Tongue (tissue), 1 donor: ENCODE measurements at regions not wholly inside any gene's neighbourhood (a gene's known extent, or its start where the extent isn't known, plus 50 kb on each side); places are given as distances from the start of the nearest gene placed in this dataset.

ENCODE experiments used
- DNase-seq: peaks from one replicate; pipeline ENCODE4 v3.0.0-alpha.2; 2015

DNA sequence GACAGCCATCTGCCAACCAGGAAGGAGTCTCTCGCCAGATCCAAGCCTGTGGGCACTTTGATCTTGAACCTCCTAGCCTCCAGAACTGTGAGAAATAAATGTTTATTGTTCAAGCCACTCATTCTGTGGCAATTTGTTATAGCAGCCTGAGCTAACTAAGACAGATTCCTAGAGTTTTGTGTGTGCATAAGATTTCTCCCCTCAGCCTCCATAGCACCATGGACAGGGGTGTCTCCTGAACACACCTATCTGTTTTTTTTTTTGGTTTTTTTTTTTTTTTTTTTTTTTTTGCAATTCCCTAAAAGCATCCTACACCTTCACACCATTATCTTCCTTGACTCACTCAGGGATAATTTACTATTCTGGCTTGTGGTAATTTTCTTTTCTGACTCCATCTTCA lies 768.5 kb downstream of the NR2F2 start:
- no peak for DNase-seq

- no peak for DNase-seq
These were observed 771.1 kb downstream of the NR2F2 start for GRCh38 chr15:97101572-97101971.

DNA sequence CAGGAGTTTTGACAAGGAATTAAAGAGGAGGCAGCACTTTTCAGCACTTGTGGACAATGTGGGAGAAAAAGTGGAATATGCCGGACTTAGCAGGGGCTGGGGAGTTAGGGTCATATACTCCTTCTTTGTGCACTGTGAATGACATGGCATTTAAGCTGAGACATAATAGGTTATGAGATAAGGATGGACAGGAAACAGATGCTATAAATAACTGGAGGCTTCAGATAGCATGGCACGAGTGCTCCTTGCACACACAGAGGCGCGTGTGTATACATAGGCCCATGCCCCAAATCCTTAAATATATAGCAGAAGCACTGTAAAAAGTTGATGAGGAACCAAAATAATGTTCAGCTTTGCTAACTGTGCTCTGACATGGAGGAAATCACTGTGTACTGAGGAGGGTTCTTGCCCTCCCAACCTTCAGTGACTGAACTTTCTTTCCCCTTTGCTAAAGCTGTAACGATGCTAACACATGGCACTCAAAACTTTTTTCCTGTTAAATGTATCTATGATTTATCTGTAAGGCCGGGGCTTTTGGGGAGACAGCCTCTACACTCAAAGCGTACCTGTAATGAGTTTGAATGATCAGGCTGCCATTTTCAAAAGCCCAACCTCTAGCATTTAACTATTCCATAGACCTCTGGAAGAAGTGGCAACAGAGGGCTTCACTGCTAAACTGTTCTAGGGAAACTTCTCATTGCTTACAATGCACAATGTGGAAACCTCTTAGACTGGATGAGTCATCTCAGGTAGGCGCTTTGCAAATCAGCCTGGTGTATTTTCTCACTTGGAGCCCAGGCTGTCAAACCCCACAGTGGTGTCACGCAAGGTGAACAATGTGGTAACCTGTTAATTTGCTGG lies 784.6 kb downstream of the NR2F2 start:
- no peak for DNase-seq

- no peak for DNase-seq
These were observed 785.2 kb downstream of the NR2F2 start for GRCh38 chr15:97115761-97116070.

DNA sequence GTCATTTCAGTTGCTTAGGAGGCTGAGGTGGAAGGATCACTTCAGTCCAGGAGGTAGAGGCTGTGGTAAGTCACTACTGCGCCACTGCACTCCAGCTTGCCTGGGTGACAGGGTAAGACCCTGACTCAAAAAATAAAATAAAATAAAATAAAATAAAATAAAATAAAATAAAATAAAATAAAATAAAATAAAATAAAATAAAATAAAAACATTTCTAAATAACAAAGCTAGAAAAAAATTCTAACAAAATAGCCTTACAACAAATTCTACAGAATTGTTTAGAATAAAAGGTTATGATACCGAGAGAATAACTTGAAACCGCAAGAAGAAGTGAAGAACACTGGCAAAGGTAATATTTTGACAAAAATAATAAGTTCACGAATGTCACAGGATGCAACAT lies 794.3 kb downstream of the NR2F2 start:
- DNase-seq = no peak

DNA sequence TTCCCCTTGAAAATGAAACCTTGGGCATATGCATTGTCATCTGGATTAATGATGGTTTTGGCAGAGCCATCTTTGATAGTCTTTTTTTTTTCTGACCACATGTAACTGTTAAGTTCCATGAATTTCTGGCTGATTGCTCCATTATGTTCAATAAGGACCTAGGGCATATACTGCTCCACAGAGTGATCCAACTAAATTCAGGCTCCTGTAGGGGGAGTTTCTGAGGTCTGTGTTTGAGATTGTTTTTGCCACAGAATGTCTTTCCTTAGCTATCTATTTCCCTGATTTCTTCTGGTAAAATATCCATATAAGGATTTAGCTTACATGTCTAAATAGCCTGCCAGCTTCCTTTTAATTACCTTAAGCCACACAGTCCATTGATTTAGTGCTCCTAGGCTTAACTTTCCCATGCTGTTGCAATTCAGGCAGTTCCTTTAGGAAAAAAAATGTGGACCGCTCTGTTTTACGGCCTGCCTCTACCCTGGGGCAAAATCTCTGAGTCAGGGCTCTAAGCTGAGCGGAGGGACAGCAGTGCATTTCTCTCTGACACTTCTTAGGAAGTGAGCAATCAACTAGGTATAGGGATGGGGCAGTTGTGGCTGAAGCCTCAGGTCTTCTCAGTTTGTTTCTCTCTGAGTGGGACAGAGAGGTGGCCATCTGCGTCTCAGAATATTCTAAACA lies 796.2 kb downstream of the NR2F2 start:
- no peak for DNase-seq

DNA sequence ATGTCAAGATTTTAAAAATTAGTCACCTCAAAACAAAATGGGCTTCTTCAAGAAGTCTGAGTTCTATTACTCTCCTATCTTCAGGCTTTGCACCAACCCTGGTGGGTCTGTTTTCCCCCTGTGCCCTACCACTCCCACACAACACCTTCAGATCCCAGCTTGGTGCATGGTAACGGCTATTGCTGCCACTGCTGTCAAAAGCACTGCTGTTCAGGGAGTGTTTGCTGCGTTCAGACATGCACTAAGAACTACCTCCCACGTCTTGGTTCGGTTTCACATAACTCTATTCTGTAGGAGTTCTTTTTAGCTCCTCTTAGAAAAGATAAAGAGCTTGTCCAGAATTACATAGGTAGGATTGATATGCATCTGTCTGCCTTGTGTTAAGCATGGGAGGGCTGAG lies 799.2 kb downstream of the NR2F2 start:
- DNase-seq = no peak

GRCh38 chr15:97140216-97140615 lies 809.7 kb downstream of the NR2F2 start:
- DNase-seq = no peak

- no peak for DNase-seq
These were observed 810.9 kb downstream of the NR2F2 start for GRCh38 chr15:97141360-97141759.

GRCh38 chr15:97141871-97142270 lies 811.4 kb downstream of the NR2F2 start:
- no peak for DNase-seq

DNA sequence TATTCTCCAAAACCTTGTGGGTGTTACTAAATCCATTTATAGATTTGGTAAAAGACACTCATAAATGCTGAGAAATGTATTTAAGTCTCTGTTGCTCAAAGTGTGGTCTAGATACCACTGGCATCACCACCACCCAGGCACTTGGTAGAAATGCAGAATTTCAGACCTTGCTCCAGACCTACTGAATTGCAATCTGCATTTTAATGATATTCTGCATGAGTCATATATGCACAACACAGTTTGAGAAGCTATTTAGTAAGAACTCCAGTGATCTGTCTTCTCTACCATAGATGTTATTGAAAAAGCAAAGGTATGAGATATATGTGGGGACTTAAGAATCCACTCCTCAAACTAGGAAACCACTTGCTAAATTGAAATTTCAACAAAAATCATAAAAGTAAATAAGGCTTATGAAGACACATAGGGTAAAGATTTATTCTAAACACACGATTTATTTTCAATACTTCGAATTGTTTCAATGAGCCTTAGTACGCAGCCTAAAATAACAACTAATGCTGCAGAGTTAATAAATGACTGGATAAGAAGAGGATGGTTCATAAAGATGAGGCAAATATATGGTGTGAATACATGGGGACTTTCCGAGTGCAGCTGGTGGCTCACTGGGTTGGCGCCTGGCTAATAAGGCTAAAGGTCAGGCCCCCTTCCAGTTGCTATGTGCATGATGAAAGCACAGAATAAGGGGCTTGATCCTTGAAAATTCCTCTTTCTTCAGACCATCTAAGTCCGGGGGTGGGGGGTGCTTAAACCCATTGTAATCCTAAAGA lies 813.3 kb downstream of the NR2F2 start:
- no peak for DNase-seq

DNA sequence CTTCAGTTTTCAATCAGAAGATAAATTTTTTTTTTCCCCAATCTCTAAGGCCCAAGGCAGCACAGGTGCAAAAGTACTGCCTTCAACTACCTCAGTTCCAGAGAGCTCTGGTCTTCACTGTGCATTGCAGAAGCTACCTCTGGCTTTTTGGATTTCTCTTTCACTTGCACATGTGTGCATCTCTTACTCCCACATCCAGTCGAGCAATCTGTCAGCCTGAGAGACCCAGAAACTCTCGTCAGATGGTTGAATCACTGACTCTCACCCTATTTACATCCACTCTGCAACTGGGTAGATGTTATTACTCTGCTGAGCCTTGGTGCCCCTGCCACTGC lies 813.8 kb downstream of the NR2F2 start:
- DNase-seq = no peak

GRCh38 chr15:97146929-97147870 lies 813.3 kb upstream of the ARRDC4 start:
- DNase-seq = peak; percentile 14

GRCh38 chr15:97153356-97153965 lies 807.0 kb upstream of the ARRDC4 start:
- no peak for DNase-seq

GRCh38 chr15:97156739-97157265 lies 803.7 kb upstream of the ARRDC4 start:
- DNase-seq = no peak

DNA sequence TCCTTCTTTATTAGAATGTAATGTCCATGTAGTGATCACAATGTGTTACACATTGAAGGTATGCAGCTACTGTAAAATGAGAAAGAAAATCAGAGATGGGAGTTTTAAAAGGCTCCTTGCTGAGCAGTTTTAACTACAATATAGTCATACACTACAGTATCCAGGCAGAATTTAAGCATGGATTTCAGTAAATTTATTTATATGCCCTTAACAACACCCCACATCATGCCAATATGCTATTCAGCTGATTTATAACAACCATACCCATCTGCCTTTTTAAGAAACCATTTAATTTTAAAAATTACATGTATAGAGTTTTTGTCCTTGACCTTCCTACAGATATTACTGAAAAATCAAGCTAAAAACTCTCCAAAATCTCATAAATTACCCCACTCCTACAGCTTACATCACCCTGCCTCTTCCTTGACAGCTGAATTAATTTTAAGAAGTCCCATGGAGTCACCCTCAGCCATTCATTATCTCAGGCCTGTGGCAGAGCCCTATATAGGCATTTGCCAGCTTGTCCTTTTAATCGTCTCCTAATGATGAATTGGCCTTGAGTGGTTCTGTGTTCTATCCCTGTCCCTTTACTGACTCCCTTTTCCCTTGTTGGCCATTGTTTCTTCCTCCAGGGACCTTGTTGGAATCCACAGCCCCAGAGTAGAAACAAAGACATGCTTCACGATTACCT lies 797.6 kb upstream of the ARRDC4 start:
- DNase-seq = no peak

DNA sequence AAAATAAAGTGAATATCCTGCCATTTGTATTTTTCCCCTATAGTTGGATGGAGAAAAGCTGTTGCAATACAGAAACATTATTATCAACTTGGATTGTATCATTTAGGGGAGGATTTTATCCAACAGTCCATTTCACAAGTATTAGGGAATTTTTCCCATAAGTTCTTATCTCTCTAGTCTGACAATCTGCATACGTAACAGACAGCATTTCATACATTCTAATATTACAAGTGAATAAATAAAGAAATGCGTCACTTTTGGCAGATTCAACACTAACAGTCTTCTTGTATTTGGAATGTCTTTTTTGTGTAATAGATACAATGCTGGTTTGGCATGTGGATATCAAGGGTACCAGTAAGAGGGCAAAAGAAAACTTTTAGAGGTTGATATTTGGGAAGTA lies 795.3 kb upstream of the ARRDC4 start:
- no peak for DNase-seq

- peak; percentile 5 for DNase-seq
These were observed 791.6 kb upstream of the ARRDC4 start for GRCh38 chr15:97168704-97169475.

DNA sequence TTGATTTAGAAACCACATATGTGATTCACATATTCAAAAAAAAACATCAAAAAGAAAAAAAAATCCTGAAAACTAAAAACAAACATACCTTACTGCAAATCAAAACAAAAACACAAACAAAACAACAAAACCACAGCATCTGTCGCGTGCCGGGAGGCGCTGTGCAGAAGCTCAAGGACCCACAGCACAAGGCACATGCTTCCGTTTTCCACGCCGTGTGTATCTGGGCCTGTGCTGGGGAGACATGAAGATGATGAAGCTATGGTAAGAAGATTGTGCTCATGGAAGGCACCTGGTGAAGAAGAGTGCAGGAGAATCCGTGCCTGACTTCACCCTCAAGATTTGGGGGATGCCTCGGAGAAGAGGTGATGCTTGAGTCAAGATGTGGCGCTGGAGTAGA lies 788.9 kb upstream of the ARRDC4 start:
- no peak for DNase-seq
